Stimulated activated CD4-positive, alpha-beta T cell treated with anti-CD3 and anti-CD28 coated beads, Interleukin-15, amount 100 ng/mL, for 1 hour (primary cell): ENCODE measurements at regions not wholly inside any gene's neighbourhood (a gene's known extent, or its start where the extent isn't known, plus 50 kb on each side); places are given as distances from the start of the nearest gene placed in this dataset.

Source experiments
- DNase-seq, 2 donors: peaks; one replicate each; pipeline ENCODE4 v3.0.0-alpha.2; 2020; ENCODE audit warnings: low read depth in 1 of 2, low spot score in 1 of 2

DNA sequence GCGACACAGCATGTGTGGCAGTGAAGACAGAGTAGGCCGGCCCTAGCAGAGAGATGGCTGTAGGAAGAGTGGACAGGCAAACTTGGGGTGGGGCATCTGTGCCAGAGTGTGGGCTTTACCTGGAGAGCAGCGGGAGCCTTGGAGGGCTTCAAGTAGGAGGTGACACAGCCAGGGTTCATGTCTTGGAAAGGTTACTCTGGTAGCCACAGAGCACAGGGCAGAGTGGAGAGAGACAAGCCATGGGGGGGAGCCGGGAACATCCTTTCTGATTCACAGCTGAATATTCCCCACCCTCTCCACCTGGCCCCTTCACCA is 53.5 kb upstream of the DIO3 start:
- no peak for DNase-seq

- DNase-seq: no peak
Measured at GRCh38 chr14:101508196-101508947, 52.9 kb upstream of the DIO3 start.

- DNase-seq: no peak
Measured at GRCh38 chr14:101508948-101509729, 52.2 kb upstream of the DIO3 start.

GRCh38 chr14:101509730-101510371 is 51.4 kb upstream of the DIO3 start:
- DNase-seq: no peak

DNA sequence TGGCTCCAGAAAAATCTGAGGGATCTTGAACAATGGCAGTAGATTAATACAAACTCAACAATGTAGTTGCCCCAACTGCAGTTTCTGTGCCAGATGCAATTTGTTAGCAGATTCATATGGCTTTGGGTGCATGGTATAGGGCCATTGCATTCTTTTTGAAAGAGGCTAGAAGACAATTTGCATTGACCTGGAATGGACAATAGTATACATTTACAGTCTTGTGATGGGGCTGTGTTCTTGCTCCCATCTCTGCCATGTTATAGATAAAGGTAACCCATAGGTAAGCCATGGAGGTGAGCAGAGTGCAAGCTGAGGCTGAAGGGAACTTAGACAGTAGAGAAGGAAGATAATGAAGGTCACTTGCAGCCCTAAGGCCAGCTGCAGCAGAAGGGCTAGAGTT is 50.1 kb upstream of the DIO3 start:
- no peak for DNase-seq
